ENCODE measurements at regions not wholly inside any gene's neighbourhood (a gene's known extent, or its start where the extent isn't known, plus 50 kb on each side); places are given as distances from the start of the nearest gene placed in this dataset.
"Not testable (repeated sequence)": the region's sequence is repeated elsewhere in the genome, so short reads cannot be mapped to it uniquely, and the experiment has no call there.

- in situ Hi-C loops (cut with MboI; ENCODE audit: low sequenced_read_pairs), result not testable (repeated sequence)
Observed at GRCh38 chr5:126127371-126127770, 295.8 kb upstream of the GRAMD2B start.

GRCh38 chr5:126129431-126129830 is 293.8 kb upstream of the GRAMD2B start:
- in situ Hi-C loops (cut with MboI; ENCODE audit: low sequenced_read_pairs), result no loop called here

- in situ Hi-C loops (cut with MboI; ENCODE audit: low sequenced_read_pairs), result no loop called here
Observed at GRCh38 chr5:126133424-126133823, 289.8 kb upstream of the GRAMD2B start.

DNA sequence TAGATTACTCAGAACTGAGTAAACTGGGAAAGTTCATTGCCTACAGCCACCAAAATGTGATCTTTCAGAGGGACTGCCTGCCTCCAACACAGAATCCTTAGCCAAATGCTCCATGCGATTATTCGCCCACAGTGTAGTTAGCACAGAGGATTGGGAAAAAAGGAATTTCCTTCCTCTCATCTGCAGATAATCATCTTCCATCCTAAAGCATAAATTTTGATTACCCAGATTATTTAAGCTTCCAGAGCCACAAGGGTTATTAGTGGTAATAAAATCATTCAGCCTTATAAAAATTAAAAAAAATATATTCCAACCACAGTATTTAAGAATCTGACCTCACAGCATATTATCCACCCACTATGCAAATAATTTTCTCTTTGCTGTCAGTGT is 285.3 kb upstream of the GRAMD2B start:
- in situ Hi-C loops (cut with MboI; ENCODE audit: low sequenced_read_pairs), result no loop called here

DNA sequence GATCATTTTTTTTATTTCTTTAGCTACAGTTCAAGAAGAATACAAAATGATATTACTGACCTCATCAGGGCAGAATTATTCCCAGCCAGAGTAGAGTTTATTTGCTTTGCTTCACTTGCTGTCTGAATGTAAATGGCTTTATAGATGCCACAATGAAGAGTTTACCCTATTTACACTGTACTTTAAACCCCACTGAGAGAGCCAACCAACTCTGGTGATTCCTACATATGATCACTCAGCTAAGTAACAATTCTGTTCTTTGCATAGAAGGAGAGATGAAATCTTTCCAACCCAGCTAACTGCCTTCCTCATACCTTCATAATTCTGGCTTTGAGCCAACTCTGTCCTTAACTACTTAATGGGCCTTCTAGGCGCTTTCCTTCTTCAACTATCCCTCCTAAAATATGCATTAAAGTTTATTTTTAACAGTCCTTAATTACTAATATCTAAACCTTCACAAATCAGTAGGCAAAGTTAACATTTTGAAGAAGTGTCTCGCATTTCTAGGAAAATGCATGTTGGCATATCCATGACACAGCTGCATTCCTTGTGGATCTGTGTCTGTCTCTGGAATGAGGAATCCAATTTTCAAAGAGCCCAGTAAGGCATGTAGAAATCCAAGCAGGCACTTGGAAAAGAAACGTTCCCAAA is 284.8 kb upstream of the GRAMD2B start:
- in situ Hi-C loops (cut with MboI; ENCODE audit: low sequenced_read_pairs), result no loop called here

GRCh38 chr5:126139086-126139485 is 284.1 kb upstream of the GRAMD2B start:
- in situ Hi-C loops (cut with MboI; ENCODE audit: low sequenced_read_pairs), result no loop called here

DNA sequence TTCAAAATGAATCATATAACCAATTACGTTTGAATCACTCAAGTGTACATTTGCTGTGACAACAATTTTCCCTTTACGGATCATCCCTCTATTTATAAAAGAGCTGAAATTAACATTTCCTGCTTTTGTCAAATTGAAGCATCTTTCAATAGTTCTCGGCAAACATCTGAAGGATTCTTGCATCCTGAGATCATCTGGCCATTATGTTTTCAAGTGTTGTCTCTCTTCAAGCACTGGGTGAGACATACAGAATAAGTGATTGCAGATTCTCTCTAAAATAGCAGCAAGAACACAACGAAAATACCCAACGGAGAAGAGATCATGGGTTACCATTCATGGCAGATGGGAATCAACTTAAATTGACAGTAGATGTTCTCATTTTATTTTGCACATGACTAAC is 283.4 kb upstream of the GRAMD2B start:
- in situ Hi-C loops (cut with MboI; ENCODE audit: low sequenced_read_pairs), result no loop called here

- in situ Hi-C loops (cut with MboI; ENCODE audit: low sequenced_read_pairs), result no loop called here
Observed at GRCh38 chr5:126143622-126144021, 279.6 kb upstream of the GRAMD2B start.

- in situ Hi-C loops (cut with MboI; ENCODE audit: low sequenced_read_pairs), result not testable (repeated sequence)
Observed at GRCh38 chr5:126150319-126150718, 272.9 kb upstream of the GRAMD2B start.

DNA sequence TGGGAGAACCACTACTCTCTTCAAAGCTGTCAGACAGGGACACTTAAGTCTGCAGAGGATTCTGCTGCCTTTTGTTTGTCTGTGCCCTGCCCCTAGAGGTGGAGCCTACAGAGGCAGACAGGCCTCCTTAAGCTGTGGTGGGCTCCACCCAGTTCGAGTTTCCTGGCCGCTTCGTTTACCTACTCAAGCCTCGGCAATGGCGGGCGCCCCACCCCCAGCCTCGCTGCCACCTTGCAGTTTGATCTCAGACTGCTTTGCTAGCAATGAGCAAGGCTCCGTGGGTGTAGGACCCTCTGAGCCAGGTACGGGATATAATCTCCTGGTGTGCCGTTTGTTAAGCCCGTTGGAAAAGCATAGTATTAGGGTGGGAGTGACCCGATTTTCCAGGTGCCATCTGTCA is 267.9 kb upstream of the GRAMD2B start:
- in situ Hi-C loops (cut with MboI; ENCODE audit: low sequenced_read_pairs), result not testable (repeated sequence)

GRCh38 chr5:126166368-126166767 is 256.8 kb upstream of the GRAMD2B start:
- in situ Hi-C loops (cut with MboI; ENCODE audit: low sequenced_read_pairs), result no loop called here

- in situ Hi-C loops (cut with MboI; ENCODE audit: low sequenced_read_pairs), result no loop called here
Observed at GRCh38 chr5:126168785-126169184, 254.4 kb upstream of the GRAMD2B start.

DNA sequence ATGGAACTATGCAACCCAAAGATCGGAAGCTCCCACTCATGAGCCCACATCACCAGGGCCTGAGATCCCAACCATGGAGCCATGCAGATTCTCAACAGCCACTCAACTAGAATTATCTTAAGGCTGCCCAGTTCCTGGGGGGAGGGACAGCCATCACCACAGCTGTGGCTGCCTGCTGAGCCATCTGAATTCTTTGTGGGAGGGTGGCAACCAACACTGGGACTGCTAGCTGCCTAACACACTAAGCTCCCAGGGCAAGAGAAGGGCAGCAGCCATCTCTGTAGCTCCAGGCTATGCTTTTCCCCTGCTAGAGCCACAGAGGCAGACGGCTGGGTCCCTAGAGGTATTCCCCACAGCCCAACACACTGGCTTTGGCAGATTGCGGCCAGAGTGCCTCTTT is 251.3 kb upstream of the GRAMD2B start:
- in situ Hi-C loops (cut with MboI; ENCODE audit: low sequenced_read_pairs), result no loop called here

DNA sequence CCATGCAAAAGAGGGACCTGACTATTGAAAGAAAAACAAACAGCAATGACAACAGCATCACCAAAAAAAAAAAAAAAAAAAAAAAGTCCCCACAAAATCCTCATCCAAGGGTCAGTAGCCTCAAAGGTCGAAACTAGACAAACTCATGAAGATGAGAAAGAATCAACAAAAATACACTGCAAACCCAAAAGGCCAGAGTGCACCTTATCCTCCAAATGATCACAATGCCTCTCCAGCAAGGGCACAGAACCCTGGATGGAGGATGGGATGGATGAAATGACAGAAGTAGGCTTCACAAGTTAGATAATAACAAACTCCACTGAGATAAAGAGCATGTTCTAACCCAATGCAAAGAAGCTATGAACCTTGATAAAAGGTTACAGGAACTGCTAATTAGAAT is 250.4 kb upstream of the GRAMD2B start:
- in situ Hi-C loops (cut with MboI; ENCODE audit: low sequenced_read_pairs), result no loop called here

- in situ Hi-C loops (cut with MboI; ENCODE audit: low sequenced_read_pairs), result no loop called here
Observed at GRCh38 chr5:126178521-126178920, 244.7 kb upstream of the GRAMD2B start.

DNA sequence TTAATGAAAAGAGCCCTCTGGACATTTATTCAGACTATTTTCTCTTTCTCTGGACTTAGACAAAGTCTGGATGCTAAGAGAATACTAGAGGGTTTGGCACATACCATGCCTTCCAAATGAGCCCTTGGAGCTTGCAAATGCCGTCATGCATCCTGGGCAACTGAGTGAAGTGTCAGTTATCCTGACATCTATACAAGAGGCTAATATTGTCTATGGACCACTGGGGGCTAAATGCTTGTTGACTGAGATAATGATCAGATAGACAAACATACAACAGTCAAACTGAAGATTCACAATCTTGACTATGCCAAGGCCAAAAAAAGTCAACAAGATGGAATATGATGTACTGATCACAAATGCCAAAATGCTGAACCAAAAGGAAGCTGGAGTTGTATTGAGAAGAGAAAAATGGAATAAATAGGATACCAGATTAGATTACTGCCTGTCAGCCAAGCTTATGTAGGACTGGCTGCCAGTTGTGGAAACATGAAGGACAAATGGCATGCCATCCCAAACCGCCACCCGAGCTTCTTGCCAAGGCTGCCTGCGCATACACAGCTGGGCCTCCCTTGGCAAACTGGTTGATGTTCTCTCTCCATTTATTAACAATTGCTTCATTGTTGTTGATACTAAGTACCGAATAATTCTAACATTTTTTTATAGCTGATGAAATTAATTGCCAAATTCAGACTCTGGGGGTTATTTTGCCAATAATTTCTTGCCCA is 240.1 kb upstream of the GRAMD2B start:
- in situ Hi-C loops (cut with MboI; ENCODE audit: low sequenced_read_pairs), result no loop called here

DNA sequence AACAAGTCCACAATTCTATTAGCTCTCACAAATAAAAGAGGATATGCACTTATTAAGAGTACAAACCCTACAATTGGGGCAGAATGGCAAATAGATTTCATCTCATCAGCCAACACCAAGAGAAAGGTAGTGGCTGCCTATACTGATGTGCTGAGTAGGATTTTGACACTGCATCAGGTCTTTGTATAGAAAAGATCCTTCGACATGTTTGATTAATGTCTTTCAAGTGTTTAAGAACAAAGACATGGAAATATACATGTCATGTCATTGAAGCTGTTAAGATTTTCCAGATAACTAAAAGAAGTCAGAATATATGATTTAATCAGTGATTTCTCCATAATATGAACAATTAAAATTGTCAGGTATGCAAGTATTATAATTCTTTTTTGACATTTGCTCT is 238.7 kb upstream of the GRAMD2B start:
- in situ Hi-C loops (cut with MboI; ENCODE audit: low sequenced_read_pairs), result no loop called here

- in situ Hi-C loops (cut with MboI; ENCODE audit: low sequenced_read_pairs), result no loop called here
Observed at GRCh38 chr5:126186210-126186609, 237.0 kb upstream of the GRAMD2B start.

GRCh38 chr5:126188804-126189203 is 234.4 kb upstream of the GRAMD2B start:
- in situ Hi-C loops (cut with MboI; ENCODE audit: low sequenced_read_pairs), result no loop called here

DNA sequence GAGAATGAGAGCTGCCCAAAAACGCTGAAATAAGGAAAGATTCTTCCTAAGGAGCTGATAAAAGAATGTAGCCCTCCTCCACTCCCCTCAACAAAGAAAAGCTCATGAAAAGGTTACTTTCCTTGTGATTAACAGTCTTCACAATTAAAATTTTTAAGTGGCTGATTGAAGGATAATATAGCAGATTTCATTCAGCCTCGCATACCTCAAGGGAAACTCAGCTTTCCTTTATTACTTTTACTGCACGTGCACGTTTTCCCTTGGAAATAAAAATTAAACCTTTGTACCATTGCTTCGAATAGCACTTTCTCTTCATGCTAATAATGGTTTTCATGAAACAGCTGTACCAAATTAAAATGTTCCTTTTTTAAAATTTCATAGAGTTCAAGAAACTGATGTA is 234.0 kb upstream of the GRAMD2B start:
- in situ Hi-C loops (cut with MboI; ENCODE audit: low sequenced_read_pairs), result no loop called here

DNA sequence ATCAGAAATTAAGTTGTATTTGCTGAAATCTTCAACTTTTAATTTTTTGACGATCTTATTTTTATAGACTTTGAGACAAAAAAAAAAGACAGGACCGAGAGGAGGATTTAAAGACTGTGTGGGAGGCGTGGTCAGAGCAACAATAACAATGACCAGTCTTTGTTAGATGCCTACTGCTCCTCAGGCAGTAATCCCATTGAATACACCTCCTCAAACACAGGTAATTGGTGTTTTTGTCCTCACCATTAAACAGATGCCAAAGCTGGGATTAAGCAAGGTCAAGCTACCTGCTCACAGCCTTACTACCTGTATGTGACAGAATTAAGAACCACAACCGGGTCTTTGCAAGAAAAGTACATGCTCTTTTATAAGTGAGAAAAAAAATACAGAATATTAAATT is 233.3 kb upstream of the GRAMD2B start:
- in situ Hi-C loops (cut with MboI; ENCODE audit: low sequenced_read_pairs), result no loop called here

DNA sequence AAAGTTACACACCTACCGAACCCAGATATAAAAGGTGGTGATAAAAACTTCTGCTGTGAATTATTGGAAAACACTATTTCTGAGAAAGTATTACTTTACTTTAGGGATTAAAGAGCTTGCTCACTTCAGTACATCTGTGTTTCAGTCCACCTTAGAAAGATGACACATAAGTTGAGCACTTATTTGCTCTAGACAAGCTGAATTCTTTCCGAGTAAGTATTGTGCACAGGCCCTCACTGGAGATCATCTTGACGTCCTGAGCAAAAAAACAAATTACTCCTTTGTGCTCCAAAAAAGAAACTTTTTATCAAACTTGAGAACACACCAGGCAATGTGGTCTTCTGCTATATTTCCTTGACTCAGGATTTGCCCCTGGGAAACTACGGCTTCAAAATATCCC is 231.0 kb upstream of the GRAMD2B start:
- in situ Hi-C loops (cut with MboI; ENCODE audit: low sequenced_read_pairs), result no loop called here
